Colon (tissue), 2 donors: ENCODE measurements at regions not wholly inside any gene's neighbourhood (a gene's known extent, or its start where the extent isn't known, plus 50 kb on each side); places are given as distances from the start of the nearest gene placed in this dataset.

Source experiments
- FAIRE-seq: peaks from 2 replicates; lab custom pipeline; 2012; peaks lifted over from hg19 to GRCh38; lab: Jason Lieb, UNC
- donor health status: control.
- donor health status: control.

- FAIRE-seq: no peak
Measured at GRCh38 chr5:2334719-2335118, 416.8 kb downstream of the IRX2 start.

GRCh38 chr5:2333291-2333690 is 418.2 kb downstream of the IRX2 start:
- no peak for FAIRE-seq

- no peak for FAIRE-seq
Measured at GRCh38 chr5:2332521-2332920, 419.0 kb downstream of the IRX2 start.

GRCh38 chr5:2330325-2331130 is 420.9 kb downstream of the IRX2 start:
- FAIRE-seq: no peak

- FAIRE-seq: no peak
Measured at GRCh38 chr5:2329741-2330140, 421.7 kb downstream of the IRX2 start.

GRCh38 chr5:2326601-2327000 is 424.9 kb downstream of the IRX2 start:
- no peak for FAIRE-seq

- FAIRE-seq: no peak
Measured at GRCh38 chr5:2324788-2325187, 426.7 kb downstream of the IRX2 start.

- FAIRE-seq: no peak
Measured at GRCh38 chr5:2320611-2321010, 430.9 kb downstream of the IRX2 start.

GRCh38 chr5:2317540-2317939 is 433.9 kb downstream of the IRX2 start:
- FAIRE-seq: no peak

GRCh38 chr5:2311851-2312250 is 429.1 kb upstream of the IRX4 start:
- no peak for FAIRE-seq

GRCh38 chr5:2310946-2311345 is 428.2 kb upstream of the IRX4 start:
- no peak for FAIRE-seq

GRCh38 chr5:2307631-2308030 is 424.9 kb upstream of the IRX4 start:
- FAIRE-seq: no peak

- FAIRE-seq: no peak
Measured at GRCh38 chr5:2306711-2307110, 424.0 kb upstream of the IRX4 start.

GRCh38 chr5:2303431-2304100 is 420.8 kb upstream of the IRX4 start:
- FAIRE-seq: no peak

GRCh38 chr5:2302169-2302568 is 419.4 kb upstream of the IRX4 start:
- FAIRE-seq: no peak

- no peak for FAIRE-seq
Measured at GRCh38 chr5:2300861-2301574, 418.3 kb upstream of the IRX4 start.

GRCh38 chr5:2300421-2300820 is 417.7 kb upstream of the IRX4 start:
- no peak for FAIRE-seq

- no peak for FAIRE-seq
Measured at GRCh38 chr5:2299388-2300220, 416.9 kb upstream of the IRX4 start.

- no peak for FAIRE-seq
Measured at GRCh38 chr5:2298781-2299180, 416.1 kb upstream of the IRX4 start.

GRCh38 chr5:2297991-2298390 is 415.3 kb upstream of the IRX4 start:
- FAIRE-seq: no peak

GRCh38 chr5:2295476-2295875 is 412.8 kb upstream of the IRX4 start:
- FAIRE-seq: no peak

- no peak for FAIRE-seq
Measured at GRCh38 chr5:2293906-2294305, 411.2 kb upstream of the IRX4 start.
